MM.1S (cell line): ENCODE measurements at regions not wholly inside any gene's neighbourhood (a gene's known extent, or its start where the extent isn't known, plus 50 kb on each side); places are given as distances from the start of the nearest gene placed in this dataset.

Experiments
- CTCF ChIP-seq: fragments of 300-600 bp; sonication (generic); IDR thresholded peaks from 2 replicates; pipeline ENCODE4 v1.5.1; 2016; ENCODE audit warnings: antibody characterized with exemption, low read length, mixed read lengths
- EZH2 ChIP-seq: fragments of 300-600 bp; sonication (generic); optimal IDR thresholded peaks from 2 replicates; pipeline ENCODE3; 2017; ENCODE audit warnings: low read depth, mild to moderate bottlenecking, antibody characterized with exemption, low read length, mixed read lengths
- EZH2phosphoT487 ChIP-seq: fragments of 300-600 bp; sonication (generic); IDR thresholded peaks from 2 replicates; pipeline ENCODE4 v1.6.1; 2018; ENCODE audit warnings: antibody characterized with exemption, low read length

GRCh38 chr4:27484216-27484615, 623.6 kb downstream of the STIM2 start:
- no peak for TF ChIP-seq EZH2
- no peak for TF ChIP-seq EZH2phosphoT487
- no peak for TF ChIP-seq CTCF
